ENCODE measurements at regions not wholly inside any gene's neighbourhood (a gene's known extent, or its start where the extent isn't known, plus 50 kb on each side); places are given as distances from the start of the nearest gene placed in this dataset.

DNA sequence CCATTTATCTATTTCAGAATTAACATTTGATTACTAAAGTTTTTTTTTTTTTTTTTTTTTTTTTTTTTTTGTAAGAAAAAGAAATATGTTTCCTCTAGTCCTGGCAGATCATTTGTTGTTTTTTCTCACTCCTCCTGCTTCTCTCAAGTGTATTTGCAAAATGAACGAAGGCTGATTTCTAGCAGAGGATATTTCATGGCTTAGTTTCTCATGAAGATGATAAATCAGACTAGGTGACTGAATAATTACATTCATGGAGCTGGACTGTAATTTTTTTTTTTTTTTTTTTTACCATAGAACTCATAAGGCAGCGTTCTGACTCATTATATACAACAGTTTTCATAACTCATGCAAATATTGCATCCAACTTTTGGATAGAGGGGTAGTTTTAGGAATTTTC lies 332.5 kb upstream of the SEMA6D start:
- no peak for DNase-seq (ENCODE audit: extremely low read depth, low read depth)
- no peak for TF ChIP-seq CTCF (IDR thresholded peaks at IDR 0.05; ENCODE audit: low read depth, low read length)

- no peak for TF ChIP-seq CTCF (IDR thresholded peaks at IDR 0.05; ENCODE audit: low read depth, low read length)
Observed at GRCh38 chr15:47386459-47386858, 330.8 kb upstream of the SEMA6D start.

DNA sequence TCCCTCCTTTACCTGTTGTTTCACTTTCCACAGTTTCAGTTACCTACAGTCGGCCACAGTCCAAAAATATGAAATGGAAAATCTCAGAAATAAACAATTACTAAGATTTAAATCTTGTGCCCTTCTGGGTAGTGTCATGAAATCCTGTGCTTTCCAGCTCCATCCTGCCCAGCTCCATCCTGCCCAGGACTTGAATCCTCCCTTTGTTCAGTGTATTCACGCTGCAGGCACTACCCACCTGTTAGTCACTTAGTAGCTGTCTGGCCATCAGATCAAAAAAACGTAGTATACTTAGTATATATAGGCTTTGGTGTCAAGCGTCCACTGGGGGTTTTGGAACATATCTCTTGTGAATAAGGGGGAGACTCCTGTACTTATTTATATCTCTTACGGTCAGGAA lies 329.0 kb upstream of the SEMA6D start:
- TF ChIP-seq CTCF (IDR thresholded peaks at IDR 0.05; ENCODE audit: low read depth, low read length) = no peak
- no peak for DNase-seq (ENCODE audit: extremely low read depth, low read depth)

More at GRCh38 chr15:47386459-47386858, 330.8 kb upstream of the SEMA6D start:
- no peak for DNase-seq (ENCODE audit: extremely low read depth, low read depth)

- no peak for TF ChIP-seq CTCF (IDR thresholded peaks at IDR 0.05; ENCODE audit: low read depth, low read length)
- DNase-seq (ENCODE audit: extremely low read depth, low read depth) = no peak
Observed at GRCh38 chr15:47390208-47390765, 327.0 kb upstream of the SEMA6D start.

DNA sequence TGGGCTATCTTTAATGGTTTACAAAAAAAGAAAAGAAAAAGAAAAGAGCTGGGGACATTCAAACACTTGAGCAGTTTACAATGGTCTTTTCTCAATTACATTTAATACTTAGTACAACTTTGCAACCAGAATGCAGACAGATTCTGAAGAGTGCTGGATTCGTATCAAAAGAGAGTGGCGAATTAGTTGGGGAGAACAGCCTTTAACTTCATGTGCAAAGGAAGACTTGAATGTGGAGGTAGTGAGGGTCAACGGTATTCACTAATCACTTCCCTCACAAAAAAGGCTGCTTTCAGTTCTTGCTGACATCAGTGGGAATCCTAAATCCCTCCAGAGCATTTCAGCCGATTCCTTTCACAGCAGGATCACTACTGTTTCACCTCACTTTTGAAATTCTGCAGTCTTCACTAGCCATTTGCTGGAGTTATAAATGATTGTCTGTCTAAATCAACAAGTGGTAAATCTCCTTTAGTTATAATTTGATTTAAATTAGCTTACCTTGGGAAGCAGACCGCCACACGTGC lies 323.0 kb upstream of the SEMA6D start:
- DNase-seq (ENCODE audit: extremely low read depth, low read depth) = no peak
- no peak for TF ChIP-seq CTCF (IDR thresholded peaks at IDR 0.05; ENCODE audit: low read depth, low read length)

- DNase-seq (ENCODE audit: extremely low read depth, low read depth) = no peak
- no peak for TF ChIP-seq CTCF (IDR thresholded peaks at IDR 0.05; ENCODE audit: low read depth, low read length)
Observed at GRCh38 chr15:47395076-47395475, 322.2 kb upstream of the SEMA6D start.

- no peak for DNase-seq (ENCODE audit: extremely low read depth, low read depth)
Observed at GRCh38 chr15:47397655-47398054, 319.6 kb upstream of the SEMA6D start.

More at GRCh38 chr15:47397655-47398054, 319.6 kb upstream of the SEMA6D start:
- no peak for TF ChIP-seq CTCF (IDR thresholded peaks at IDR 0.05; ENCODE audit: low read depth, low read length)

All from AG09319 (cell line).